Dendritic cell treated with granulocyte-macrophage colony-stimulating factor and Interleukin-4, amounts not matched to agents 40 ng/mL and 50 ng/mL, for 4 days (primary cell): ENCODE measurements at regions not wholly inside any gene's neighbourhood (a gene's known extent, or its start where the extent isn't known, plus 50 kb on each side); places are given as distances from the start of the nearest gene placed in this dataset.

Experiments used
- H3K27ac Mint-ChIP-seq: one replicate; pipeline ENCODE4 v1.8.0; 2022; ENCODE audit warnings: mild to moderate bottlenecking, mixed read lengths
- H3K27me3 Mint-ChIP-seq: one replicate; pipeline ENCODE4 v1.8.0; 2022; ENCODE audit warnings: mild to moderate bottlenecking, mixed read lengths
- H3K36me3 Mint-ChIP-seq: one replicate; pipeline ENCODE4 v1.8.0; 2022; ENCODE audit warnings: low read depth, mixed read lengths
- H3K4me1 Mint-ChIP-seq: one replicate; pipeline ENCODE4 v1.8.0; 2022; ENCODE audit warnings: low read depth, mixed read lengths
- H3K4me3 Mint-ChIP-seq: one replicate; pipeline ENCODE4 v1.8.0; 2022; ENCODE audit warnings: mild to moderate bottlenecking, moderate library complexity, mixed read lengths
- H3K9me3 Mint-ChIP-seq: one replicate; pipeline ENCODE4 v1.8.0; 2022; ENCODE audit warnings: mixed read lengths
- intact Hi-C: fragments of 100-400 bp; cut with micrococcal nuclease; formaldehyde crosslinking; loops from one replicate; pipeline ENCODE4 v1.15.0; 2022

GRCh38 chr9:106112935-106113334 is 418.6 kb downstream of the TMEM38B start:
- Mint-ChIP-seq H3K27ac (no peak overlapping the region), H3K4me1 (no peaks in the 10 kb centered on the region)

GRCh38 chr9:106119176-106119575 is 424.8 kb downstream of the TMEM38B start:
- Mint-ChIP-seq H3K4me1 (no peaks in the 10 kb centered on the region), H3K27me3 (no peaks in the 10 kb centered on the region), H3K36me3 (no peaks in the 10 kb centered on the region), H3K27ac (no peak overlapping the region), H3K4me3 (no peak overlapping the region), H3K9me3 (peaks cover 4% of the 10 kb centered on the region)
- intact Hi-C loops: no loop called here

More at GRCh38 chr9:106112935-106113334, 418.6 kb downstream of the TMEM38B start:
- no peak overlapping the region for H3K4me3 Mint-ChIP-seq
- no peaks in the 10 kb centered on the region for H3K9me3 Mint-ChIP-seq
- no peaks in the 10 kb centered on the region for H3K27me3 Mint-ChIP-seq
- H3K36me3 Mint-ChIP-seq: no peaks in the 10 kb centered on the region
- intact Hi-C loops: no loop called here

- no peaks in the 10 kb centered on the region for H3K36me3 Mint-ChIP-seq
- intact Hi-C loops: no loop called here
- H3K4me1 Mint-ChIP-seq: no peaks in the 10 kb centered on the region
- H3K9me3 Mint-ChIP-seq: peaks cover 13% of the 10 kb centered on the region
- H3K4me3 Mint-ChIP-seq: no peak overlapping the region
- H3K27ac Mint-ChIP-seq: no peak overlapping the region
- no peaks in the 10 kb centered on the region for H3K27me3 Mint-ChIP-seq
These were observed 425.7 kb downstream of the TMEM38B start for GRCh38 chr9:106120071-106120470.

- no peak overlapping the region for H3K27ac Mint-ChIP-seq
- H3K9me3 Mint-ChIP-seq: peaks cover 33% of the 10 kb centered on the region
- no peak overlapping the region for H3K4me3 Mint-ChIP-seq
- intact Hi-C loops: no loop called here
- H3K36me3 Mint-ChIP-seq: no peaks in the 10 kb centered on the region
- H3K27me3 Mint-ChIP-seq: no peaks in the 10 kb centered on the region
- no peaks in the 10 kb centered on the region for H3K4me1 Mint-ChIP-seq
These were observed 433.4 kb downstream of the TMEM38B start for GRCh38 chr9:106127776-106128175.

GRCh38 chr9:106130374-106130773 is 436.0 kb downstream of the TMEM38B start:
- intact Hi-C loops: no loop called here
- Mint-ChIP-seq H3K4me3 (no peak overlapping the region), H3K27me3 (no peaks in the 10 kb centered on the region), H3K9me3 (peaks cover 17% of the 10 kb centered on the region), H3K27ac (no peak overlapping the region), H3K4me1 (no peaks in the 10 kb centered on the region), H3K36me3 (no peaks in the 10 kb centered on the region)

GRCh38 chr9:106143781-106144180 is 449.4 kb downstream of the TMEM38B start:
- no peak overlapping the region for H3K4me3 Mint-ChIP-seq
- no peaks in the 10 kb centered on the region for H3K9me3 Mint-ChIP-seq
- H3K27ac Mint-ChIP-seq: no peak overlapping the region
- no peaks in the 10 kb centered on the region for H3K36me3 Mint-ChIP-seq
- no peaks in the 10 kb centered on the region for H3K4me1 Mint-ChIP-seq
- H3K27me3 Mint-ChIP-seq: no peaks in the 10 kb centered on the region
- intact Hi-C loops: no loop called here

- Mint-ChIP-seq H3K9me3 (peaks cover 3% of the 10 kb centered on the region), H3K27me3 (no peaks in the 10 kb centered on the region), H3K4me3 (no peak overlapping the region), H3K27ac (no peak overlapping the region), H3K36me3 (no peaks in the 10 kb centered on the region), H3K4me1 (no peaks in the 10 kb centered on the region)
- intact Hi-C loops: no loop called here
These were observed 451.9 kb downstream of the TMEM38B start for GRCh38 chr9:106146066-106146840.

GRCh38 chr9:106146886-106147285 is 452.5 kb downstream of the TMEM38B start:
- Mint-ChIP-seq H3K27me3 (no peaks in the 10 kb centered on the region), H3K4me3 (no peak overlapping the region), H3K27ac (no peak overlapping the region), H3K4me1 (no peaks in the 10 kb centered on the region), H3K9me3 (peaks cover 8% of the 10 kb centered on the region), H3K36me3 (no peaks in the 10 kb centered on the region)
- intact Hi-C loops: no loop called here

- no peaks in the 10 kb centered on the region for H3K27me3 Mint-ChIP-seq
- H3K4me3 Mint-ChIP-seq: no peak overlapping the region
- H3K9me3 Mint-ChIP-seq: peaks cover 8% of the 10 kb centered on the region
- H3K4me1 Mint-ChIP-seq: no peaks in the 10 kb centered on the region
- no peaks in the 10 kb centered on the region for H3K36me3 Mint-ChIP-seq
- intact Hi-C loops: no loop called here
- H3K27ac Mint-ChIP-seq: no peak overlapping the region
These were observed 455.6 kb downstream of the TMEM38B start for GRCh38 chr9:106149956-106150355.

GRCh38 chr9:106156465-106156864 is 462.1 kb downstream of the TMEM38B start:
- Mint-ChIP-seq H3K27ac (no peak overlapping the region), H3K36me3 (no peaks in the 10 kb centered on the region), H3K9me3 (peaks cover 17% of the 10 kb centered on the region), H3K4me3 (no peak overlapping the region), H3K4me1 (no peaks in the 10 kb centered on the region), H3K27me3 (no peaks in the 10 kb centered on the region)
- intact Hi-C loops: no loop called here

- Mint-ChIP-seq H3K4me3 (no peak overlapping the region), H3K27ac (no peak overlapping the region), H3K27me3 (no peaks in the 10 kb centered on the region), H3K4me1 (no peaks in the 10 kb centered on the region), H3K9me3 (peaks cover 15% of the 10 kb centered on the region), H3K36me3 (no peaks in the 10 kb centered on the region)
- intact Hi-C loops: no loop called here
These were observed 477.9 kb downstream of the TMEM38B start for GRCh38 chr9:106172265-106172664.

- Mint-ChIP-seq H3K27ac (no peak overlapping the region), H3K4me1 (no peaks in the 10 kb centered on the region), H3K36me3 (no peaks in the 10 kb centered on the region), H3K9me3 (peaks cover 12% of the 10 kb centered on the region), H3K27me3 (no peaks in the 10 kb centered on the region), H3K4me3 (no peak overlapping the region)
- intact Hi-C loops: no loop called here
These were observed 480.0 kb downstream of the TMEM38B start for GRCh38 chr9:106174346-106174745.

GRCh38 chr9:106177216-106177615 is 482.9 kb downstream of the TMEM38B start:
- no peaks in the 10 kb centered on the region for H3K27me3 Mint-ChIP-seq
- no peak overlapping the region for H3K27ac Mint-ChIP-seq
- intact Hi-C loops: no loop called here
- no peaks in the 10 kb centered on the region for H3K4me1 Mint-ChIP-seq
- H3K4me3 Mint-ChIP-seq: no peak overlapping the region
- no peaks in the 10 kb centered on the region for H3K36me3 Mint-ChIP-seq
- H3K9me3 Mint-ChIP-seq: no peaks in the 10 kb centered on the region

- H3K9me3 Mint-ChIP-seq: no peaks in the 10 kb centered on the region
- H3K4me3 Mint-ChIP-seq: no peak overlapping the region
- no peak overlapping the region for H3K27ac Mint-ChIP-seq
- H3K36me3 Mint-ChIP-seq: no peaks in the 10 kb centered on the region
- H3K27me3 Mint-ChIP-seq: no peaks in the 10 kb centered on the region
- no peaks in the 10 kb centered on the region for H3K4me1 Mint-ChIP-seq
- intact Hi-C loops: no loop called here
These were observed 484.9 kb downstream of the TMEM38B start for GRCh38 chr9:106179191-106179590.
